NT2/D1 (cell line): ENCODE measurements at regions not wholly inside any gene's neighbourhood (a gene's known extent, or its start where the extent isn't known, plus 50 kb on each side); places are given as distances from the start of the nearest gene placed in this dataset.

Experiments used
- YY1 ChIP-seq: IDR thresholded peaks from 2 replicates; pipeline ENCODE4 v1.6.1; 2011; ENCODE audit not compliant: insufficient read length, insufficient read depth
- ZNF274 ChIP-seq: IDR thresholded peaks from 2 replicates; pipeline ENCODE4 v1.6.1; 2011; ENCODE audit warnings: mild to moderate bottlenecking, low read depth, low read length

- TF ChIP-seq ZNF274 (no peak), YY1 (no peak)
These were observed 62.5 kb upstream of the CYP1B1 start for GRCh38 chr2:38138419-38138818.
